CD4-positive, alpha-beta T cell (primary cell): ENCODE measurements at regions not wholly inside any gene's neighbourhood (a gene's known extent, or its start where the extent isn't known, plus 50 kb on each side); places are given as distances from the start of the nearest gene placed in this dataset.

ENCODE experiments used
- ATAC-seq: fragments of 200-7000 bp; cut with Tn5 transposase; one replicate; pipeline ENCODE4 v1.10.0; 2022; ENCODE audit warnings: mild to moderate bottlenecking; ENCODE audit not compliant: poor library complexity
- CTCF ChIA-PET: fragments of 350-600 bp; sonication (Branson Sonifier 250); formaldehyde crosslinking; loops from one replicate; lab custom pipeline; 2021; ENCODE audit warnings: antibody characterized with exemption, inconsistent platforms; lab: Charles Lee
- POLR2A ChIA-PET: fragments of 350-600 bp; sonication (Branson Sonifier 250); formaldehyde crosslinking; loops from one replicate; lab custom pipeline; 2021; ENCODE audit warnings: antibody characterized with exemption, inconsistent platforms; lab: Charles Lee
- DNase-seq, 14 experiments: peaks; one replicate each; pipeline ENCODE4 v3.0.0-alpha.2; 2013 to 2020; ENCODE audit warnings: mixed read lengths in 2 of 14
- H3K27ac ChIP-seq, 2 donors: one replicate each; pipeline versions ENCODE4 v1.5.1 to v1.7.0; 2013; ENCODE audit warnings: low read length in 2 of 2, low read depth in 1 of 2, mild to moderate bottlenecking in 1 of 2
- H3K27me3 ChIP-seq, 2 experiments: 1 replicate in 1 of 2; 2 replicates in 1 of 2; pipeline versions ENCODE4 v1.6.1 to v1.7.0; 2013; ENCODE audit warnings: low read length in 2 of 2, control low read depth in 1 of 2, mild to moderate bottlenecking in 1 of 2, moderate library complexity in 1 of 2; ENCODE audit not compliant: insufficient read depth in 2 of 2, control insufficient read depth in 1 of 2
- H3K36me3 ChIP-seq: one replicate; pipeline ENCODE4 v1.6.1; 2013; ENCODE audit warnings: low read length, control low read depth; ENCODE audit not compliant: insufficient read depth
- H3K4me1 ChIP-seq: one replicate; pipeline ENCODE4 v1.6.1; 2013; ENCODE audit warnings: low read length, control low read depth; ENCODE audit not compliant: insufficient read depth
- H3K4me3 ChIP-seq: one replicate; pipeline ENCODE4 v1.5.1; 2013; ENCODE audit warnings: mild to moderate bottlenecking, low read length, moderate library complexity
- H3K9me3 ChIP-seq, 2 experiments: 1 replicate in 1 of 2; 2 replicates in 1 of 2; pipeline versions ENCODE4 v1.6.1 to v1.7.0; 2013; ENCODE audit warnings: low read length in 2 of 2, mild to moderate bottlenecking in 2 of 2, control low read depth in 1 of 2, moderate library complexity in 1 of 2; ENCODE audit not compliant: control insufficient read depth in 1 of 2, insufficient read depth in 1 of 2
- H3K27ac Mint-ChIP-seq: one replicate; pipeline ENCODE4 v1.8.0; 2020; ENCODE audit warnings: mixed read lengths
- H3K27me3 Mint-ChIP-seq: one replicate; pipeline ENCODE4 v1.8.0; 2021; ENCODE audit warnings: mixed read lengths
- H3K36me3 Mint-ChIP-seq: one replicate; pipeline ENCODE4 v1.8.0; 2021; ENCODE audit warnings: low read depth, mixed read lengths
- H3K4me1 Mint-ChIP-seq: one replicate; pipeline ENCODE4 v1.8.0; 2021; ENCODE audit warnings: low read depth, mixed read lengths
- H3K4me3 Mint-ChIP-seq: one replicate; pipeline ENCODE4 v1.8.0; 2020; ENCODE audit warnings: mild to moderate bottlenecking, mixed read lengths
- H3K9me3 Mint-ChIP-seq: one replicate; pipeline ENCODE4 v1.8.0; 2020; ENCODE audit warnings: mixed read lengths
- CTCF ChIP-seq: fragments of 200-600 bp; IDR thresholded peaks from one replicate; pipeline ENCODE4 v1.8.0; 2022; ENCODE audit warnings: antibody characterized with exemption, mild to moderate bottlenecking
- intact Hi-C, 2 experiments: fragments of 100-400 bp; cut with DNase I in 1 of 2; cut with micrococcal nuclease in 1 of 2; formaldehyde crosslinking; loops; one replicate each; pipeline versions ENCODE4 v1.15.1 to v1.9.0; 2023 to 2025; cut with DNase I, micrococcal nuclease

DNA sequence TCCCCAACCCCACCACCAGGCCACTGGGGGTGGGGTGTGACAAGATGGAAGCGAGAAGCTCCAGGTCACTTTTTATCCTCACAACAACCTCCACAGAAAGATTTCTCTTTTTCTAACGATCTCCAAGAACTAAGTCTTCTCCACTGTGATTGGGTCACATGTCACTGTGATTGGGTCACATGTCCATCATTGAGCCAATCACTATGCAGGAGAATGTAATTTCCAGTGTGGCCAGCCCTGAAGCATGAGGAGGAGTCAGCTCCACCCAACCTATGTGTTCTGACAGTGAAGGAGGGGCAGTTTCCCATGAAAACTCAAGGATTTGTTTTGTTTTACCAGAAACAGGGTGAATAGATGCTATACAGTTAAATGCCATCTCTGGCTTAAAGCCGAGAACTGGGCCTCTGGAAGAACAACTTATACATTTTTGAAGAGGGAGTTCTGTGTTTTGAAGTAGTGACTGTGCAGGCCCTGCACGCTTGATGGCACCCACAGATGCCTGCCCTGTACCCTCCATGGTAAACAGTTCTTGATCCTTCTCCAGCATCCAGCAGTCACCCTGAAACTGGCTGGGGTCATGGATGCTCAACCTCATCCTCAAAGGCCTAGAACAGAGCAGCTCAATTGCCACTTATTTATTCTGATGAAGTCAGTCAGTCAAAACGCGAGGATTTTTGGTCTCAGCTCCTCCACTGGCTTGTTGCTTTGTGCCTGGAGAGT lies 180.4 kb upstream of the BMP4 start:
- Mint-ChIP-seq H3K27ac (no peak overlapping the region), H3K9me3 (no peaks in the 10 kb centered on the region), H3K4me3 (no peak overlapping the region), H3K36me3 (no peaks in the 10 kb centered on the region), H3K27me3 (peaks cover 12% of the 10 kb centered on the region), H3K4me1 (no peaks in the 10 kb centered on the region)
- no peak overlapping the region for H3K4me3 ChIP-seq
- no peaks in the 10 kb centered on the region for H3K4me1 ChIP-seq
- DNase-seq (no peak), ATAC-seq (no peak)
- no peaks in the 10 kb centered on the region for H3K27me3 ChIP-seq
- H3K27ac ChIP-seq = no peak overlapping the region
- ChIA-PET CTCF (no interaction called here), POLR2A (no interaction called here)
- intact Hi-C loops = no loop called here
- H3K9me3 ChIP-seq = no peaks in the 10 kb centered on the region
- no peak for TF ChIP-seq CTCF
- H3K36me3 ChIP-seq = no peaks in the 10 kb centered on the region

DNA sequence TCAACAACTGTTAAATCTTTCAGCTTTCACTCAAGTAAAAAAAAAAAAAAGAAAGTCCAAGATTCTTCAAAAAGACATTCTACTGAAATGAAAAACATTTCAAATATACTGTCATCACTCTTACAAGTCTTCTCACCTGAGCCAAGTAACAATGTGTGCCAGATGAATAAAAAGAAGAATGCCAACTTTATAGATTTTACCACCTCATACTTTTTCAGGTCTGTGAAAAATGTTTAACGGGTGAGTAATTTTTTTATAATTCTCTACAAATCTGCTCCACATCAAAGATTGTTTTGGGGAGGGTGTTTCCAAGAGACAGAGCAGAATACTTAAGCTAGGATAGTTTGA lies 181.0 kb upstream of the BMP4 start:
- CTCF ChIA-PET = no interaction called here
- no peak for ATAC-seq
- H3K27me3 Mint-ChIP-seq = peaks cover 14% of the 10 kb centered on the region
- Histone ChIP-seq H3K4me3 (no peak overlapping the region), H3K27ac (no peak overlapping the region), H3K9me3 (no peaks in the 10 kb centered on the region), H3K27me3 (no peaks in the 10 kb centered on the region), H3K4me1 (no peaks in the 10 kb centered on the region), H3K36me3 (no peaks in the 10 kb centered on the region)
- H3K27ac Mint-ChIP-seq = no peak overlapping the region
- H3K4me1 Mint-ChIP-seq = no peaks in the 10 kb centered on the region
- H3K9me3 Mint-ChIP-seq = no peaks in the 10 kb centered on the region
- POLR2A ChIA-PET = no interaction called here
- H3K4me3 Mint-ChIP-seq = no peak overlapping the region
- intact Hi-C loops = no loop called here
- TF ChIP-seq CTCF = no peak
- H3K36me3 Mint-ChIP-seq = no peaks in the 10 kb centered on the region
- no peak for DNase-seq

GRCh38 chr14:54138024-54138353 lies 181.4 kb upstream of the BMP4 start:
- Histone ChIP-seq H3K9me3 (no peaks in the 10 kb centered on the region), H3K4me1 (no peaks in the 10 kb centered on the region), H3K4me3 (no peak overlapping the region), H3K36me3 (no peaks in the 10 kb centered on the region), H3K27ac (no peak overlapping the region), H3K27me3 (no peaks in the 10 kb centered on the region)
- intact Hi-C loops = no loop called here
- H3K27me3 Mint-ChIP-seq = peaks cover 18% of the 10 kb centered on the region
- DNase-seq (no peak), ATAC-seq (no peak)
- no peaks in the 10 kb centered on the region for H3K9me3 Mint-ChIP-seq
- H3K27ac Mint-ChIP-seq = no peak overlapping the region
- no peak overlapping the region for H3K4me3 Mint-ChIP-seq
- no peaks in the 10 kb centered on the region for H3K4me1 Mint-ChIP-seq
- H3K36me3 Mint-ChIP-seq = no peaks in the 10 kb centered on the region
- POLR2A ChIA-PET = no interaction called here
- TF ChIP-seq CTCF = no peak
- CTCF ChIA-PET = no interaction called here
